HCT116 (cell line): ENCODE measurements at regions not wholly inside any gene's neighbourhood (a gene's known extent, or its start where the extent isn't known, plus 50 kb on each side); places are given as distances from the start of the nearest gene placed in this dataset.

ENCODE experiments used
- EZH2 ChIP-seq: fragments of 200-600 bp; sonication (generic); IDR thresholded peaks from 2 replicates; pipeline ENCODE4 v1.6.1; 2017; ENCODE audit warnings: antibody characterized with exemption, mixed run types
- YY1 ChIP-seq: IDR thresholded peaks from 2 replicates; pipeline ENCODE4 v1.6.1; 2011; ENCODE audit warnings: low read length, low read depth, moderate library complexity, mild to moderate bottlenecking; ENCODE audit not compliant: insufficient replicate concordance; ENCODE audit errors: extremely low read depth
- TF ChIP-seq, protein P1 (sequence below): IDR thresholded peaks from 2 replicates; pipeline ENCODE4 v1.6.1; 2011; ENCODE audit warnings: mild to moderate bottlenecking, low read length, moderate library complexity; ENCODE audit not compliant: insufficient replicate concordance; ENCODE audit errors: extremely low read depth
- TF ChIP-seq, protein P2 (sequence below), 3 experiments: fragments of 200-600 bp in 1 of 3; sonication (generic) in 1 of 3; IDR thresholded peaks in 2 of 3; conservative IDR thresholded peaks in 1 of 3; 2 replicates each; pipeline ENCODE4 v1.5.1; 2012 to 2017; ENCODE audit warnings: low read depth in 2 of 3, low read length in 2 of 3, antibody characterized with exemption in 1 of 3, borderline replicate concordance in 1 of 3, control low read depth in 1 of 3, mild to moderate bottlenecking in 1 of 3, mixed read lengths in 1 of 3, mixed run types in 1 of 3, moderate library complexity in 1 of 3; ENCODE audit not compliant: insufficient read depth in 1 of 3

- no peak for TF ChIP-seq EZH2
- TF ChIP-seq YY1: no peak
- TF ChIP-seq, protein P1, sequence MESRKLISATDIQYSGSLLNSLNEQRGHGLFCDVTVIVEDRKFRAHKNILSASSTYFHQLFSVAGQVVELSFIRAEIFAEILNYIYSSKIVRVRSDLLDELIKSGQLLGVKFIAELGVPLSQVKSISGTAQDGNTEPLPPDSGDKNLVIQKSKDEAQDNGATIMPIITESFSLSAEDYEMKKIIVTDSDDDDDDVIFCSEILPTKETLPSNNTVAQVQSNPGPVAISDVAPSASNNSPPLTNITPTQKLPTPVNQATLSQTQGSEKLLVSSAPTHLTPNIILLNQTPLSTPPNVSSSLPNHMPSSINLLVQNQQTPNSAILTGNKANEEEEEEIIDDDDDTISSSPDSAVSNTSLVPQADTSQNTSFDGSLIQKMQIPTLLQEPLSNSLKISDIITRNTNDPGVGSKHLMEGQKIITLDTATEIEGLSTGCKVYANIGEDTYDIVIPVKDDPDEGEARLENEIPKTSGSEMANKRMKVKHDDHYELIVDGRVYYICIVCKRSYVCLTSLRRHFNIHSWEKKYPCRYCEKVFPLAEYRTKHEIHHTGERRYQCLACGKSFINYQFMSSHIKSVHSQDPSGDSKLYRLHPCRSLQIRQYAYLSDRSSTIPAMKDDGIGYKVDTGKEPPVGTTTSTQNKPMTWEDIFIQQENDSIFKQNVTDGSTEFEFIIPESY: no peak
- TF ChIP-seq, protein P2, sequence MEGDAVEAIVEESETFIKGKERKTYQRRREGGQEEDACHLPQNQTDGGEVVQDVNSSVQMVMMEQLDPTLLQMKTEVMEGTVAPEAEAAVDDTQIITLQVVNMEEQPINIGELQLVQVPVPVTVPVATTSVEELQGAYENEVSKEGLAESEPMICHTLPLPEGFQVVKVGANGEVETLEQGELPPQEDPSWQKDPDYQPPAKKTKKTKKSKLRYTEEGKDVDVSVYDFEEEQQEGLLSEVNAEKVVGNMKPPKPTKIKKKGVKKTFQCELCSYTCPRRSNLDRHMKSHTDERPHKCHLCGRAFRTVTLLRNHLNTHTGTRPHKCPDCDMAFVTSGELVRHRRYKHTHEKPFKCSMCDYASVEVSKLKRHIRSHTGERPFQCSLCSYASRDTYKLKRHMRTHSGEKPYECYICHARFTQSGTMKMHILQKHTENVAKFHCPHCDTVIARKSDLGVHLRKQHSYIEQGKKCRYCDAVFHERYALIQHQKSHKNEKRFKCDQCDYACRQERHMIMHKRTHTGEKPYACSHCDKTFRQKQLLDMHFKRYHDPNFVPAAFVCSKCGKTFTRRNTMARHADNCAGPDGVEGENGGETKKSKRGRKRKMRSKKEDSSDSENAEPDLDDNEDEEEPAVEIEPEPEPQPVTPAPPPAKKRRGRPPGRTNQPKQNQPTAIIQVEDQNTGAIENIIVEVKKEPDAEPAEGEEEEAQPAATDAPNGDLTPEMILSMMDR (IDR thresholded peaks at IDR 0.05 in 2 of 3, conservative IDR thresholded peaks at IDR 0.05 in 1 of 3; ENCODE audit: borderline replicate concordance in 1 of 3, insufficient read depth in 1 of 3, low read depth in 2 of 3, low read length in 2 of 3): no peak
These were observed 60.8 kb upstream of the EEPD1 start for GRCh38 chr7:36092221-36092771.
